GM18868 (cell line): ENCODE measurements at regions not wholly inside any gene's neighbourhood (a gene's known extent, or its start where the extent isn't known, plus 50 kb on each side); places are given as distances from the start of the nearest gene placed in this dataset.
"Not testable (repeated sequence)": the region's sequence is repeated elsewhere in the genome, so short reads cannot be mapped to it uniquely, and the experiment has no call there.

ENCODE experiments used
- ATAC-seq: cut with Tn5 transposase; IDR thresholded peaks from one replicate; pipeline ENCODE4 v1.9.1; 2021; ENCODE audit warnings: mild to moderate bottlenecking, moderate library complexity; ENCODE audit not compliant: unreplicated experiment

- no peak for ATAC-seq
Observed at GRCh38 chr14:43625294-43625693, 881.8 kb downstream of the FSCB start.

GRCh38 chr14:43621282-43621681, 885.8 kb downstream of the FSCB start:
- no peak for ATAC-seq

GRCh38 chr14:43595096-43595772, 911.8 kb downstream of the FSCB start:
- no peak for ATAC-seq

- no peak for ATAC-seq
Observed at GRCh38 chr14:43591776-43592175, 915.3 kb downstream of the FSCB start.

- ATAC-seq: no peak
Observed at GRCh38 chr14:43587183-43587582, 919.9 kb downstream of the FSCB start.

GRCh38 chr14:43579671-43580070, 927.4 kb downstream of the FSCB start:
- ATAC-seq: no peak

- ATAC-seq: no peak
Observed at GRCh38 chr14:43568022-43568421, 939.1 kb downstream of the FSCB start.

- ATAC-seq: no peak
Observed at GRCh38 chr14:43548368-43548767, 958.7 kb downstream of the FSCB start.

- ATAC-seq: not testable (repeated sequence)
Observed at GRCh38 chr14:43547596-43547995, 959.5 kb downstream of the FSCB start.

GRCh38 chr14:43541356-43541755, 965.7 kb downstream of the FSCB start:
- ATAC-seq: no peak

GRCh38 chr14:43540948-43541347, 966.1 kb downstream of the FSCB start:
- ATAC-seq: no peak

GRCh38 chr14:43539210-43539609, 967.9 kb downstream of the FSCB start:
- no peak for ATAC-seq

GRCh38 chr14:43535231-43535838, 971.7 kb downstream of the FSCB start:
- ATAC-seq: no peak

- ATAC-seq: no peak
Observed at GRCh38 chr14:43532825-43533416, 974.2 kb downstream of the FSCB start.

GRCh38 chr14:43528321-43528720, 978.8 kb downstream of the FSCB start:
- no peak for ATAC-seq

GRCh38 chr14:43525658-43526057, 981.4 kb downstream of the FSCB start:
- no peak for ATAC-seq

GRCh38 chr14:43522901-43523300, 984.2 kb downstream of the FSCB start:
- ATAC-seq: no peak

- ATAC-seq: no peak
Observed at GRCh38 chr14:43522191-43522590, 984.9 kb downstream of the FSCB start.

- no peak for ATAC-seq
Observed at GRCh38 chr14:43503508-43503907, 1003.6 kb downstream of the FSCB start.

GRCh38 chr14:43492359-43492758, 1014.7 kb downstream of the FSCB start:
- ATAC-seq: not testable (repeated sequence)

- ATAC-seq: no peak
Observed at GRCh38 chr14:43483415-43483814, 1023.7 kb downstream of the FSCB start.

GRCh38 chr14:43481864-43482263, 1025.2 kb downstream of the FSCB start:
- no peak for ATAC-seq
